Fibroblast of skin of left biceps (primary cell): ENCODE measurements at regions not wholly inside any gene's neighbourhood (a gene's known extent, or its start where the extent isn't known, plus 50 kb on each side); places are given as distances from the start of the nearest gene placed in this dataset.

Experiments
- DNase-seq, 2 experiments: peaks; one replicate each; pipeline ENCODE4 v3.0.0-alpha.2; 2013; ENCODE audit warnings: low read depth in 2 of 2

DNA sequence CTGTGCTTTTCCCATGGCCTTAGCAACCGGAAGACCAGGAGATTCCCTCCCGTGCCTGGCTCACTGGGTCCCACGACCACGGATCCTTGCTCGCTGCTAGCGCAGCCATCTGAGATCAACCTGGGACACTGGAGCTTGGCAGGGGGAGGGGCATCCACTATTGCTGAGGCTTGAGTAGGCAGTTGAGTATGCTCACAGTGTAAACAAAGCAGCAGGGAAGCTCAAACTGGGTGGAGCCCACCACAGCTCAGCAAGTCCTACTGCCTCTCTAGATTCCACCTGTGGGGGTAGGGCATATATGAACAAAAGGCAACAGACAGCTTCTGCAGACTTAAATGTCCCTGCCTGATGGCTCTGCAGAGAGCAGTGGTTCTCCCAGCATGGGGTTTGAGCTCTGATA lies 697.0 kb downstream of the SORCS1 start:
- no peak for DNase-seq

- no peak for DNase-seq
Measured at GRCh38 chr10:106457522-106457921, 707.0 kb downstream of the SORCS1 start.

DNA sequence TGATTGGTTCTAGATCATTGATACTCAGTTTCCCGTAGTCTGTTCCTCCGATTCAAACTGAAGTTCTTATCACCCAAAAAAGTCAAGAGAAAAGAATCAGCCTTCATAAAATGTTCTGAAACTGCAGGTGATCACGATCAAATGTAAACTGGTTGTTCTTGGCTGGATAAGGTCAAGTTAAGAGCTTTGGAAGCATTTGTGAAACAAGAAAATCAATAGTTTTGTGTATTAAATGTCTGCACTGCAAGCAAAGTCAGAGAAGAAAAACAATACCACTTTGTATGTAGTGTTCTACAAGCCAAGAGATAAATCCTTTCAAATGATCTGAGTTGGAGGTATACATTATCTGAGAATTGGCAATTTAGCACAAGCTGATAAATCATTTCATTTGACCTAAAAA lies 710.3 kb downstream of the SORCS1 start:
- DNase-seq, result no peak

- no peak for DNase-seq
Measured at GRCh38 chr10:106450966-106451365, 713.5 kb downstream of the SORCS1 start.

- no peak for DNase-seq
Measured at GRCh38 chr10:106446920-106447319, 717.6 kb downstream of the SORCS1 start.

DNA sequence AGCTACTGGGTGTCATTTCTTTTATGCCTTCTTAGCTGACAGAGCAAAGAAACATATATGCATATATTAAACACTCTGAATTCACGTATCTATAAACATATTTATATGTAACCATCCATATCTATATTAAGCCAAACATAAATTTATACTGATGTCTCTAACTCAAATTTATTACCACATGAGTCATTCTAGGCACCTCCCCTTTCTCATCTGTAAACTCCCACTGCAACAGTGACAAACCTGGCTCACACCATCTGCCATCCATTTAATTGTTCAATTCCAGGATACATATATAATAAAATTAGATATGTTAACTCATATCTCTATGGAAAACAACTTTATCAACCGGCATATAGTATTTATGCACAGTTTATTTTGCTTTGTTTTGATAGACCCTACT lies 722.3 kb downstream of the SORCS1 start:
- no peak for DNase-seq

DNA sequence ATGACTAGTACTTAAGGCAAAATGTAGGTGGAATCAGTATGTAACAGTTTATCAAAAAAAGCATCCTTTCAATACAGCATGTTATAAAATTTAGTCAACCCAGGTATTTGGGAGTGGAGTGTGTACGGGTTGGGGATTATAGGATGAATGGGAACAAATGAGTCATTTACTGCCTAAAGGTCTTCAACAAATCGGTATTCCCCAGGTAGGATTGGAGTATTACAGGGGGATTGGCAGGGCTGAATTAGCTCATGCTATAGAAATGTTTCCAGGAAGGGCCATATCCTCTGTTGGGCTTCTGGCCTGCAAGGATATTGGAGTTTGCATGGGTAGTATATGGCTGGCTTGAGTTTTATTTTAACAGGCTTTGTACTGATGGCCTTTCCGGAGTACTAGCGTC lies 723.7 kb downstream of the SORCS1 start:
- DNase-seq, result no peak

GRCh38 chr10:106440355-106440754 lies 724.2 kb downstream of the SORCS1 start:
- no peak for DNase-seq

- no peak for DNase-seq
Measured at GRCh38 chr10:106439366-106439765, 725.1 kb downstream of the SORCS1 start.

- no peak for DNase-seq
Measured at GRCh38 chr10:106438386-106438785, 726.1 kb downstream of the SORCS1 start.

GRCh38 chr10:106436123-106436715 lies 728.3 kb downstream of the SORCS1 start:
- no peak for DNase-seq

DNA sequence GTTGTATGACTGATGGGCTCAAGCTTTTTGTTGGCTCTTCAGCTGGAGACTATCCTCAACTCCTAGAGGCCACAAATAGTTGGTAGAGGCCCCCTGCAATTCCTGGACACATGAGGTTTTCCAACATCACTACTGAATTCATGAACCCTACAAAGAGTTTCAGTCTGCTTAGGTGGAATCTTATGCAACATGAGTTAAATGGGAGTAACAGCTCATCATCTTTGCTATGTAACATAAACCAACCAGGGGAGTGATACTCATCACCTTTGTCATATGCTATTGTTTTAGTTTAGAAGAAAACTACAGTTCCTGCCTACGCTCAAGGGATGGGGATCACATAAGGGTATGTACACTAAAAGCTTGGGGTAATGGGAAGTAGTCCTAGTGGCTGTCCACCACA lies 729.4 kb downstream of the SORCS1 start:
- no peak for DNase-seq

- no peak for DNase-seq
Measured at GRCh38 chr10:106424981-106425380, 739.5 kb downstream of the SORCS1 start.

DNA sequence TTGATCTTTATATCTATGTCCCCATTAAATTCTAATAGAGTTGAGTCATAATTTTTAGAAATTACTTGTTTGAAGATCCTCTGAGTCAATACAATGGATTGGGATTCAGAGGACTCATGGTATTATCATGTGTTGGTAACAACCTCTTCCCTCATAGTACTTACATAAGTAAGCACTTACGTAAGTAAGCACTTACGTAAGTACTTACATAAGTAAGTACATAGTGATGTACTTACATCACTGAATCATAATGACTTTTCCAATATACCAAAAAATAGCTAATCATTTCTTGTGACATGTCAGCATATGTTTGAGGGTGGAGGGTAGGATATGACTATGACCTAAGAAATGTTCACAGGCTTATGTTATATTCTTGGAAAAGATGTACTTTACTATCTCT lies 740.5 kb downstream of the SORCS1 start:
- peak; percentile 85 to 91 for DNase-seq

DNA sequence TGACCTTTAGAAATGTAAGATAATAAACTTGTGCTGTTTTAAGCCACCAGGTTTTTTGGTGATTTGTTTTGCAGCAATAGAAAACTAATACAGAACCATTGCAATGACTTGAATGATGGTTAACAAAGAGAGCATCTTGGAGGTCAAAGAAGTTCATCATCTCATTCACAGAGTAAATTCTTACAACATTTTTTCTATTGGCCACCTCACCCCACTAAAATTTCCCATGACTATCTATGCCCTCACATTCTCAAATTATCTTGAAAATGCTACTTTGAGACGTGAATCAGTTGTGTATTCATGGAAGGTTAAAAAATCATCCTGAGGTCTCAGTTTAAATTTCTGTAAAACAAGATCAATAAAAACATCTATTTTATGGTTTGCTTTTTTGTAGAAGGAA lies 754.2 kb downstream of the SORCS1 start:
- no peak for DNase-seq

DNA sequence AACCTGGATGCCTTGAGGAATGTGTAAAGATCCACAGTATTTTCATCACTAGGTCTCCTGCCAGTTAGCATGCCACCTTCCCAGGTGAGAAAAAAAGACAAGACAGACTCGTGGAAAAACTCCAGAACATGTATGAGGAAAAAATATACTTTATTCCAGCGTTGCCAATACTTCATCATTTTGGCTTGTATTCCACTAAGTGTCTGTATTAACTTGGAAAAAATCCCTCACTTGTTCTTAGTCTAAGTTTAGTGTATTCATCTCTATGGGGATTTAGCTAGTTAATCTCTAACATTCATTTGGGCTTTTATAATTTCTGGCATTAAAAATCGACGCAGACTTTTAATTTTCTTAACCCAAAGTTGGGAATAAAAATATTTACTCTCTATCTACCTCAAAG lies 759.4 kb downstream of the SORCS1 start:
- no peak for DNase-seq

DNA sequence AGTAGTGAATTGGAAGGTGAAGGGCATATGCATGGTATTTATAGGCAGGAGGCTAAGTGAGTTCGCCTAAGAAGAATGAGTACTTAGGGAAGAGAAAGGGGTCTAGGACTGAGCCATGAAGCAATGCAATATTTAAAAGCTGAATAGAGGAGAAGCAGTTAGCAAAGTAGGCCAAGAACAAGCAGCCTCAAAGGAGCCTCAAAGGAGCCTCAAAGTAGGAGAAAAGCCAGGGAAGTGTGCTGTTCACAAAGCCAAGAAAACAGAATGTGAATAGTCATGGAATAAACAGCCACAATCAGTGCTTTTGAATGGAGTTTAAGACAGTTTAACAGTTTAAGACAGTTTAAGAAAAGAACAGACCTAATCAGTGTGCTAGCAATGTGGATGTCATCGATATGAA lies 762.0 kb downstream of the SORCS1 start:
- no peak for DNase-seq

GRCh38 chr10:106401967-106402366 lies 762.5 kb downstream of the SORCS1 start:
- DNase-seq, result no peak

DNA sequence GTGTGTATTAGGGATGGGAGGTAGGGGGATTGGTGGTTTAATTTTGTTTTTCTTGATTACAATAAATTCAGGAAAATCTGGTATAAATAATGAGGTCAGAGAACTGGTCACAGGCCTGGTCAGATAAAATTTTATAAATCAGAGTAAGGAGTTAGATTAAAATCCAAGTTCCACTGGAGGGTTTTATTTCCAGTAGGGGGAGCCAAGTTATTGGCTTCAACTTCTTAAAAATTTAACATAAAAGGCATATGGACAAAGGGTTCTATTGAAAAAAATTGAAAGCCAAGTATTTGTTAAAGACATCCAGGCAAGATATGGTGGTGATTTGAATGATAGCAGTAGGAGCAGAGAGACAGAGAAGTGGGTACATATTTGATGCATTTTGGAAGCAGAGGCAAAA lies 763.3 kb downstream of the SORCS1 start:
- no peak for DNase-seq

DNA sequence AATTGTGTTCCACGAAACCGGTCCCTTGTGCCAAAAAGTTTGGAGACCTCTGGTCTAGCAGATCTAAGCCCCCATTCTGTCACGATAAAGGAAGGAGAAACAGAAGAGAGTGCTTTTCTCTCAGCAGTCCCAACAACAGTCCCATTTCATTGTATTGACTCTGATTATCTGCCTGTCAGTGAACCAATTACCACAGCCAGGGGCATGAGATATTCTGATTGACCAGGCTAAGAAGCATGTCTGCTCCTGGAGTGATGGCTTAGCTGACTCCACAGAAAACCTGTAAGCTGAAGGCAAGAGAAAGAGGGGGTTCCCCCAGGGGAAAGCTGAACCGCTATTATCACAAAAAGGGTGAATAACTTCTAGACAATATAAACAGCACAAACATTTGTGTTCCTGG lies 765.4 kb downstream of the SORCS1 start:
- no peak for DNase-seq

- DNase-seq, result no peak
Measured at GRCh38 chr10:106396192-106396591, 768.3 kb downstream of the SORCS1 start.

- DNase-seq, result no peak
Measured at GRCh38 chr10:106395041-106395749, 769.3 kb downstream of the SORCS1 start.

DNA sequence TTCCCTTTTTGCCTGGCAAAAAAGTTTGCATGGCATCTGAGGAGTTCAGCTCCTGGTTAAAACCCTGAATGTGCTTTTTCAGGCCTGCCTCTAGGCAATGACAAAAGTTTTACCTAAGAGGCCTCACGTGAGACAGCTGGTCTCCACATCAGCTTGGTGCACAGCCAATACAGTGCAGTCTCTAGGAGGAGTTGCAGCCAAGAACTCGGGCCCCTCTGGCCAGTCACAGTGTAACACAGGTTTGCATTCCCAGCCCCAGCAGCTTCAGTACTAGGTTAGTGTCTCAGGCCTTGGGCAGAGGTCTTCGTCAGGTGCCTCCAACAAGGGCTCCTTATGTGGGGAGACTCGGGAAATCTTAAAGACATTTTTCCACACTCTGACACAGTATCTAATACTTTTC lies 771.7 kb downstream of the SORCS1 start:
- DNase-seq, result no peak

DNA sequence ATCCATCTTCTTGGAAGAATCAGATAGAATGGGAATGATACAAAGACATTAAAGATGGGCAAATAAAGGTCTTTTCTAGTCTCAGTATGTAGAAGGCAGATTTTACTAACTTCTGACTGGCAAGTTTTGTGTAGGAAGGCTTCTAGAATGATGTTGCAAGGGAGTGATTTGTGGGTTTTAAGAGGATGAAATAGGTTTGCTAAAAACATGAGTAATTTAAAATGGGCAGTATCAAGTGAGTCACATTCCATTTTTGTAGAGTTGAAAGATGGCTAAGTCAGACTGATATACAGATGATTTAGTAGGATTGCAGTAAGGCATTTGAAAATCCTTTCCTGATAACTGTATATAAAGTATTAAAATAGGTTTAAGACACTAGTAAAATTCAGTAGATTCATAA lies 777.4 kb downstream of the SORCS1 start:
- DNase-seq, result peak; percentile 24 to 28
